ACC112 (cell line): ENCODE measurements at regions not wholly inside any gene's neighbourhood (a gene's known extent, or its start where the extent isn't known, plus 50 kb on each side); places are given as distances from the start of the nearest gene placed in this dataset.
A peak's percentile ranks its signal among the peaks of the same experiment; 100 is the strongest.
"Not testable (repeated sequence)": the region's sequence is repeated elsewhere in the genome, so short reads cannot be mapped to it uniquely, and the experiment has no call there.

Experiments
- H2AFZ ChIP-seq: fragments of 200-600 bp; sonication (generic); one replicate; pipeline ENCODE4 v1.6.0; 2017; ENCODE audit warnings: antibody characterized with exemption, low read length; ENCODE audit not compliant: unreplicated experiment
- H3K27ac ChIP-seq: fragments of 200-600 bp; sonication (generic); 2 replicates; pipeline ENCODE4 v1.5.1; 2014; ENCODE audit warnings: low read depth, mild to moderate bottlenecking, antibody characterized with exemption, low read length, moderate library complexity
- H3K27me3 ChIP-seq: fragments of 200-600 bp; sonication (generic); 2 replicates; pipeline ENCODE4 v1.6.1; 2014; ENCODE audit warnings: mild to moderate bottlenecking, antibody characterized with exemption, low read length, moderate library complexity, mixed read lengths; ENCODE audit not compliant: insufficient read depth
- H3K36me3 ChIP-seq: fragments of 200-600 bp; sonication (generic); 2 replicates; pipeline ENCODE4 v1.6.1; 2016; ENCODE audit warnings: mild to moderate bottlenecking, antibody characterized with exemption, low read length, moderate library complexity, mixed read lengths; ENCODE audit not compliant: insufficient read depth
- H3K4me1 ChIP-seq: fragments of 200-600 bp; sonication (generic); one replicate; pipeline ENCODE4 v1.6.1; 2016; ENCODE audit warnings: low read length, mixed read lengths; ENCODE audit not compliant: insufficient read depth, unreplicated experiment, control insufficient read depth
- H3K4me3 ChIP-seq: fragments of 200-600 bp; sonication (generic); 2 replicates; pipeline ENCODE4 v1.5.1; 2014; ENCODE audit warnings: mild to moderate bottlenecking, low read depth, low read length
- H3K79me2 ChIP-seq: fragments of 200-600 bp; sonication (generic); one replicate; pipeline ENCODE4 v1.6.0; 2016; ENCODE audit warnings: low read length; ENCODE audit not compliant: control insufficient read depth, unreplicated experiment, insufficient read depth

GRCh38 chr12:75694534-75695268 lies 183.3 kb upstream of the KRR1 start:
- H3K4me3 ChIP-seq: no peak overlapping the region
- no peaks in the 10 kb centered on the region for H3K36me3 ChIP-seq
- peaks cover 43% of the 10 kb centered on the region for H3K4me1 ChIP-seq
- H3K79me2 ChIP-seq: no peaks in the 10 kb centered on the region
- H3K27ac ChIP-seq: 0 out of 2 replicates have a peak overlapping the region, but pooled peaks have one; percentile 13
- H3K27me3 ChIP-seq: no peaks in the 10 kb centered on the region
- peak overlapping the region; percentile 17 for H2AFZ ChIP-seq

DNA sequence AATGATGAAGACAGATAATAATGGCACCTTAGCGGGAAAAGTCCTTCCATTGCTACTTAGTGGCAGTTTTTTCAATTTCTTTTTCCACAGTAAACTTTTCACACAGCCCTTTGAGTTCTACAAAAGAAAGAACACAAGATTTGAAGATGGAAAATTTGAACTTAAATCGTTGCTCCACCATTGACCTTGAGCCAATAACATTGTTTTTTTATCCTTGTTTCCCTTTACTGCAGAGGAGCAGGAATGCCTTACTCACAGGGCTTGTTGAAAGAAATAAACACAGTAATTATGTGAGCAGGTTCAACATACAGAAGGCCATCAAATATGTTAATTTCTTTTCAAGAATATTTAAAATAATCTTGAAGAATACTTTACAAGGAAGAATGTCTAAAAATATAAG lies 181.5 kb upstream of the KRR1 start:
- Histone ChIP-seq H3K27me3 (no peaks in the 10 kb centered on the region), H2AFZ (no peak overlapping the region), H3K4me3 (no peak overlapping the region), H3K79me2 (no peaks in the 10 kb centered on the region), H3K36me3 (no peaks in the 10 kb centered on the region), H3K27ac (peak overlapping the region; percentile 99), H3K4me1 (peaks cover 41% of the 10 kb centered on the region)

DNA sequence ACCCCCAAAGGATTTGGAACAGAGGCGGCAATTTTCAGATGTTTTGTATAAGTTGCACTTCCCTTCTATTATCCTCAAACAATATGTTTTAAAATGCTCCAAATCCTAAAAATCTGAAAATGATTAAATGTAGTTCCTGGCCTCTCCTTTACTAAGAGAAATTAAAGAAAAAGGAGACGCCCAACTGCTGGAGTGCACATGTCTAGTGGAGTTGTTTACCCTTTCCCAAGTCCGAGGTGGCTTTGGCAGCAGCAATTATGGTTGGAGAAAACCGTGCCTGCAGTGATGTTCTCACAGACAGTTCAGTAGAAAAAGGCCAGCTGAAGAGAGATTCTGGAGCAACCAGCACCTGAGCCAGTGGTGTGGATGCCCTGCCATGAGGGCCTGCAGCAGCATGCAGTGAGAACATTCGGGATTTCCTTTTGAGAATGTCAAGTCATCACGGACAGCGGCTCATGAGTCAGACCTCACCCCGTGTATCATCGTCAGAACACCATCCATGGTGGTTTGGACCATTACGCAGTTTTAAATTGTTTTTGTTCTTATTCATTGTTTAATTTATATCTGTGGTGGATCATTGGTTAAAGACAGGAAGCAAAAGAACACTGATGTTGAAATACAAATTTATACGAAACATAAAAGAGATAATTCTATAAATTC lies 179.0 kb upstream of the KRR1 start:
- Histone ChIP-seq H3K79me2 (no peaks in the 10 kb centered on the region), H3K27ac (peak overlapping the region; percentile 99), H3K4me1 (peaks cover 54% of the 10 kb centered on the region), H3K4me3 (0 out of 2 replicates have a peak overlapping the region, but pooled peaks have one; percentile 13), H3K27me3 (no peaks in the 10 kb centered on the region), H3K36me3 (no peaks in the 10 kb centered on the region), H2AFZ (no peak overlapping the region)

GRCh38 chr12:75686233-75686632 lies 174.8 kb upstream of the KRR1 start:
- not testable (repeated sequence) for H2AFZ ChIP-seq, H3K36me3 ChIP-seq, H3K27me3 ChIP-seq, H3K79me2 ChIP-seq, H3K4me3 ChIP-seq
- H3K4me1 ChIP-seq: peaks cover 39% of the 10 kb centered on the region
- H3K27ac ChIP-seq: peak overlapping the region; percentile 86

DNA sequence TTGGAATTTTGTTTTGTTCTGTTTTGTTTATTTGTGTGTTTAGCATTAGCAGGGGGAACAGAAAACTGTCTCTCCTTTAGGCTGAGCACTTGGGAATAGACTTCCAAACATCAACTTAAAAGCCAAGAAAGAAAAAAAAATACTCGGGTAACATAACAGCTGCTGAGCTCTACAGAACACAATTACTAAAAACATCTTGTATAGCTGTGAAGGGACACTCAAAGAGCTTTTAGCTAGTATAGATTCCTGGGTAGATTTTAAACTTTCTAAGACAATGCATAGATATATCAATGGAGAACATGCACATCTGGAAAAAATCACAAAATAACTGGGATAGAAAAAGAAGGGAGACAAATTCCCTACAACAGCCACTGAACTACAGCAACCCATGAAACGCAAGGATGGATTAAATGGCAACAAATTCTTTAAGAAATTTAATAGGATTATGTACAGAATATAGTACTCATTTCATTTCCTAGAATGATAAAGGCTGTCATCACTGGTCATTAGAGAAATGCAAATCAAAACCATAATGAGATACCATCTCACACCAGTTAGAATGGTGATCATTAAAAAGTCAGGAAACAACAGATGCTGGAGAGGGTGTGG lies 174.3 kb upstream of the KRR1 start:
- peak overlapping the region; percentile 86 for H3K27ac ChIP-seq

DNA sequence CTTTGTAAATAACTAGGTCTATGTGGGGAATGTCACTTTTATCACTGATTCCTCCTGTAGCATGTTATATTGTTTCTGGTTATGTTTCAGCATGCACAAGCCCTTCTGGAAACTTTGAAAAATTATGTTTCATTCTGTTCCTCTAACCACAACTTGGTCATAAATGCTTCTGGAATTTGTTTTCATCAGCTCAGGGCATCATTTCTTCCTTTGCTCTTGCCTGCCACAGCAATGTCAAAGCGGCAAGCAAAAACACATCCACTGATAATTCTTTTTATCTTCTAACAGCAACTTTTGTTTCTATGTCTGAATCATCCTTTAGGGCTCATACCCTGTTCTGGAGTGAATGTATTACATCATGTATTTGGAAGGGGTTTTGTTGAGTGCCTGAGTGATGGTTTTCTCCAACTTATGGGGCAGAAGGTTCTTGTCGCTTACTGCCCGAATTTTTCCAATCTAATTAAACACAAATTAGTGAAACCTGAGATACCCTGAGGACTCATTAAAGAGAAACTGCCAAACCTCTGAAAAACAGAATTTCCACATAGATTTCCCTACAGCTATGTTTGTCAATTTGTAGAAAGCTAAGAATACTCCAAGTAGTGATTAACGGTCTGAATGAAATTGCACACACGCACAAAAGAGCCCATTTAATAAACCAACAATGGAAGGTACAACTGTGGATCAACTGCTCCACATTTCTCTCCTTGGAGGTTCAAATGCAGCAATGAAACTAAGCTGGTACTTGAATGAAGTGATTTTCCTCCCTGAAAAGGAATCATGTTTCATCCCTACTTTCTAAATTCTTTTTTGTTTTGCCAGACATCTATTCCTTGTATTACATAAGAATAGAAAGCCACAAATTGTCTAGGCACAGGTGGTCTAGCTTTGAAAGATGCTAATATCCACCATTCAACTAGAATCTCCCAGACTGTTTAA lies 173.5 kb upstream of the KRR1 start:
- peak overlapping the region; percentile 77 for H2AFZ ChIP-seq
- H3K27me3 ChIP-seq: no peaks in the 10 kb centered on the region
- H3K27ac ChIP-seq: peak overlapping the region; percentile 86

More for the DNA sequence above, 174.3 kb upstream of the KRR1 start:
- H3K79me2 ChIP-seq: no peaks in the 10 kb centered on the region
- no peaks in the 10 kb centered on the region for H3K36me3 ChIP-seq
- H2AFZ ChIP-seq: peak overlapping the region; percentile 77
- H3K4me3 ChIP-seq: no peak overlapping the region
- peaks cover 39% of the 10 kb centered on the region for H3K4me1 ChIP-seq
- no peaks in the 10 kb centered on the region for H3K27me3 ChIP-seq

GRCh38 chr12:75683995-75684586 lies 172.7 kb upstream of the KRR1 start:
- peaks cover 29% of the 10 kb centered on the region for H3K4me1 ChIP-seq
- H3K36me3 ChIP-seq, H2AFZ ChIP-seq, H3K79me2 ChIP-seq, H3K27me3 ChIP-seq: not testable (repeated sequence)
- H3K27ac ChIP-seq: peak overlapping the region; percentile 86
- H3K4me3 ChIP-seq: peak overlapping the region; percentile 43

More for the DNA sequence above, 173.5 kb upstream of the KRR1 start:
- Histone ChIP-seq H3K4me1 (peaks cover 33% of the 10 kb centered on the region), H3K4me3 (peak overlapping the region; percentile 43), H3K79me2 (no peaks in the 10 kb centered on the region), H3K36me3 (no peaks in the 10 kb centered on the region)

GRCh38 chr12:75683220-75683619 lies 171.8 kb upstream of the KRR1 start:
- Histone ChIP-seq H3K36me3 (no peaks in the 10 kb centered on the region), H3K79me2 (no peaks in the 10 kb centered on the region), H2AFZ (no peak overlapping the region), H3K27me3 (no peaks in the 10 kb centered on the region), H3K4me1 (peaks cover 29% of the 10 kb centered on the region), H3K27ac (no peak overlapping the region), H3K4me3 (no peak overlapping the region)

GRCh38 chr12:75677522-75677921 lies 166.1 kb upstream of the KRR1 start:
- no peak overlapping the region for H3K4me3 ChIP-seq
- H3K27ac ChIP-seq: no peak overlapping the region

GRCh38 chr12:75674393-75674792 lies 163.0 kb upstream of the KRR1 start:
- Histone ChIP-seq H3K36me3 (no peaks in the 10 kb centered on the region), H3K27ac (no peak overlapping the region), H3K4me3 (no peak overlapping the region), H3K4me1 (peaks cover 11% of the 10 kb centered on the region), H2AFZ (no peak overlapping the region), H3K27me3 (no peaks in the 10 kb centered on the region), H3K79me2 (no peaks in the 10 kb centered on the region)

More at GRCh38 chr12:75677522-75677921, 166.1 kb upstream of the KRR1 start:
- Histone ChIP-seq H3K27me3 (no peaks in the 10 kb centered on the region), H3K79me2 (no peaks in the 10 kb centered on the region), H3K4me1 (peaks cover under 1% of the 10 kb centered on the region), H3K36me3 (no peaks in the 10 kb centered on the region), H2AFZ (no peak overlapping the region)
